22Rv1 (cell line): ENCODE measurements at regions not wholly inside any gene's neighbourhood (a gene's known extent, or its start where the extent isn't known, plus 50 kb on each side); places are given as distances from the start of the nearest gene placed in this dataset.
A peak's percentile ranks its signal among the peaks of the same experiment; 100 is the strongest.

Source experiments
- H3K27ac ChIP-seq: fragments of 450-650 bp; 2 replicates; pipeline ENCODE4 v1.5.1; 2017
- ZFX ChIP-seq: fragments of 450-650 bp; IDR thresholded peaks from 2 replicates; pipeline ENCODE4 v1.6.1; 2017; ENCODE audit warnings: antibody characterized with exemption, borderline replicate concordance
- TF ChIP-seq, protein P1 (sequence below): fragments of 450-650 bp; IDR thresholded peaks from 2 replicates; pipeline ENCODE4 v1.5.1; 2017; ENCODE audit warnings: mild to moderate bottlenecking

DNA sequence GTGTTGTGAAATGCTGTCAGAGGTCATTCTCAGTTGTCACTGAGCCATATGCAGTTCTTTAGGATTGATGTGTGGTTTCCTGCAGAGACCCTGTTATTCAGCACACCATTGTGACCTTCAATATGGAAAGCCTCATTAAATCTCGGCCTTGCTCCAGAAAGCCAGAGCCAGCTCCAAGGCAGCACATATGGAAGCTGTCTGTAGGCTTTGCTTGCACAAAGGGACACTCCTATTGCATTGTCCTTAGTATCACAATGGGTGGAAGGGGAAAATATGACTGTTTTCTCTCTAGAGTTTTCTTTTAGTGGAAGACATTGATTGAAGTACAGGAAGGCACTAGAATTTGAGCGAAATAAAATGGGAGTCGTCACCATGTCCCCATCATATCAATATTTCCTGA is 179.0 kb downstream of the CEP135 start:
- no peak overlapping the region for H3K27ac ChIP-seq
- TF ChIP-seq ZFX, result no peak
- TF ChIP-seq, protein P1, sequence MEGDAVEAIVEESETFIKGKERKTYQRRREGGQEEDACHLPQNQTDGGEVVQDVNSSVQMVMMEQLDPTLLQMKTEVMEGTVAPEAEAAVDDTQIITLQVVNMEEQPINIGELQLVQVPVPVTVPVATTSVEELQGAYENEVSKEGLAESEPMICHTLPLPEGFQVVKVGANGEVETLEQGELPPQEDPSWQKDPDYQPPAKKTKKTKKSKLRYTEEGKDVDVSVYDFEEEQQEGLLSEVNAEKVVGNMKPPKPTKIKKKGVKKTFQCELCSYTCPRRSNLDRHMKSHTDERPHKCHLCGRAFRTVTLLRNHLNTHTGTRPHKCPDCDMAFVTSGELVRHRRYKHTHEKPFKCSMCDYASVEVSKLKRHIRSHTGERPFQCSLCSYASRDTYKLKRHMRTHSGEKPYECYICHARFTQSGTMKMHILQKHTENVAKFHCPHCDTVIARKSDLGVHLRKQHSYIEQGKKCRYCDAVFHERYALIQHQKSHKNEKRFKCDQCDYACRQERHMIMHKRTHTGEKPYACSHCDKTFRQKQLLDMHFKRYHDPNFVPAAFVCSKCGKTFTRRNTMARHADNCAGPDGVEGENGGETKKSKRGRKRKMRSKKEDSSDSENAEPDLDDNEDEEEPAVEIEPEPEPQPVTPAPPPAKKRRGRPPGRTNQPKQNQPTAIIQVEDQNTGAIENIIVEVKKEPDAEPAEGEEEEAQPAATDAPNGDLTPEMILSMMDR, result no peak

DNA sequence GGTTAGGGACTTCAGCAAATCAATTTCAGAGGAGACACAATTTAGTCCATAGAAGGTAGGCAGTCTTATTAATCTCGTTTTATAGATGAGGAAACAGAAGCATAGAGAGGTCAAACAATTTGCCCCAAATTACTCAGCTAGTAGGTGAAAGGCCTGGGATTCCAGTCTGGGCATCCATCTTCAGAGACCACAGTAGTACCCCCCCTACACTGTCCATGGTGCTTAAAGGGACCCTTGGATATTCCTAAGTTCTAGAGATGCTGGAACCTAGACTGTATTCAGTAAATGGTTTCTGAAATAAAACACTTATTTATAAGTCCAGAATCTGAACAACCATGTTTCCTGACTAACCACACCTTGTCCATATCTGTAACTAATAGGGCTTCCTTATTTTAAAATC is 174.8 kb downstream of the CEP135 start:
- no peak overlapping the region for H3K27ac ChIP-seq
- TF ChIP-seq, protein P1, result no peak
- no peak for TF ChIP-seq ZFX

DNA sequence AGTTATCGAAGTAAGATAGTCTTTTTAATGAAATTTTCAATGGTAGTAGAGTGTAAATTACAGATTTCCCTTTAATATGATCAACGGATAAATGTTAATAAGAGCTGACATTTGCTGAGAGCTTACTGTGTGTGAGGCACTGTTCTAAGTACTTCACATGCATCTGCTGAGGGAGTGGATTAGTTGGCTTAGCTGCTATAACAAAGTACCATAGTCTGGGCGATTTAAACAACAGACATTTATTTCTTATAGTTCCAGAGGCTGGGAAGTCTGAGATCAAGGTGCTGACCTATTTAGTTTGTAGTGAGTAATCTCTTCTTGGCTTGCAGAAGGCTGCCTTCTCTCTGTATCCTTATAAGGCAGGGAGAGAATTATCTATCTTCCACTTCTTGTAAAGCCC is 174.3 kb downstream of the CEP135 start:
- H3K27ac ChIP-seq, result no peak overlapping the region
- no peak for TF ChIP-seq ZFX
- TF ChIP-seq, protein P1, result no peak

DNA sequence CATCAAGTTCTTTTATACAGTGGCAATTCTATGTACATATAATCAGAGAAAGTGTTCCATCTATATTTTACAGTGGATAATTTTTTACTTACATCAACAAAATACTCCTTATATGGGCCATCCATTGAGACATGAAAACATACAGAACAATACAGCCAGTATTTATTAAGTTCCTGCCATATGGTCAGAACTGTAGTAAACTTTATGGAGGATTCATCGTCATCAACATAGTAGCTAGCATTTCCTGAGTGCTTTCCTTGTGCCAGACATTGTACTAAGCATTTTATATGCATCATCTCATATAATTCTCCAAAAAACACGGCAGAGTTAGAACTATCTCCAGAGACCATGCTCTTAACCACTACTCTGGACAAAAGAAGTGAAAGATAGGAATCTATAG is 170.1 kb downstream of the CEP135 start:
- no peak overlapping the region for H3K27ac ChIP-seq
- TF ChIP-seq ZFX, result no peak
- TF ChIP-seq, protein P1, result no peak

DNA sequence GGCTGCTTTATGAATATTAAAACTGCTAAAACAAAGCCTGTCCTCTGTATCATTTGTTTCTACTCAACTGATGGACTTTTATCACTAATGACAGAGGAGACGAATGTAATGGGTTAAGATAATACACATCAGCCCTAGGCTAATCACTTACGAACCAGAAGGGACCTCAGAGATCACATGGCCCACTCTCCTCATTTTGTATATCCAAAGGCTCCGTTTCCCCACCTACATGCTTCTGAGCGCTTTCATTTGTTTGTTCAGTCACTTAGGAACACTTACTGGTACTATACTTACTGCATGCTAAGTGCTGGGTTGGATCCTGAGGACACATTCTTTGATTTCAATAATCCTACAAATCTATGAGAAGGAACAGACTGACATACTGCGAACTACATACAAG is 169.3 kb downstream of the CEP135 start:
- no peak overlapping the region for H3K27ac ChIP-seq
- no peak for TF ChIP-seq ZFX
- TF ChIP-seq, protein P1, result no peak

DNA sequence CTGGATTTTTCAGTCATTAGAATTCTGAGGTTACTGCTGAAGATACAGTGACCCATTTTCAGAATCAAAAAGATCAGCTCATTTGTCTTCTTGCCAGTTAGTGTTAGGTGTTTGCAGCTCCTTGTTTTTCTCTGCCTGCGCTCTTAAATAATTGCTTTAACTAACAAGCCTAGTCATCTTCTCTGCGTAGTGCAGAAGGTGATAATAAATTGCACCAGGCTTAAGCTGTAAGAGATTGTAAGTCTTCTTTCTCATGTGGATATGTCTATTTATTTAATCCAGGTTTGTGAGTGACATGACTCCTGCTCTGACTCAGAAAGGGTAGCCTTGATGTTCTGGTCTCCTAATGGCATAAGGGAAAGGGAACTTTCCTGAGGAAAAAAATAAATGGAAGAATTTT is 167.2 kb downstream of the CEP135 start:
- no peak overlapping the region for H3K27ac ChIP-seq
- TF ChIP-seq ZFX, result no peak
- TF ChIP-seq, protein P1, result no peak

DNA sequence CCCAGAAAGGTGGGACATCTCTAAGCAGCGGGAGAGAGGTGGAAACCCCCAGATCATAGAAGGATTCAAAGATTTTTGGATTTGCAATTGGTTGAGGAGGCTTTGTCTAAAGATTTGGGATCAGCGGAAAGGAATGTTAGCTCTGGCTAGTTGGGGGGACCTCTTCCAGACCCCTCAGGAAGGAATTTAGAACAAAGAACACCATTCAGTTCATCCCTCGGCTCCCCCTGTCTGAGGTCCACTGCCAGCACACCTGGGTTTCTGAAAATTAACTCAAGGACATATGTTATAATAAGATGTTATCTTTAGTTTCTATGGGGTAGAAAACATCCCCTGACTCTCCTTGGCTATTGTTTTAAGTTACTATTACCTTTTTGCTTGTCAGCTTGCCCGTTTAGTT is 163.6 kb downstream of the CEP135 start:
- H3K27ac ChIP-seq, result no peak overlapping the region
- TF ChIP-seq ZFX, result no peak
- TF ChIP-seq, protein P1, result 0 out of 2 replicates have a peak, but pooled peaks have one; percentile 9
